Liver (tissue), 7 donors: ENCODE measurements at regions not wholly inside any gene's neighbourhood (a gene's known extent, or its start where the extent isn't known, plus 50 kb on each side); places are given as distances from the start of the nearest gene placed in this dataset.

Experiments
- DNase-seq: peaks from one replicate; pipeline ENCODE4 v3.0.0-alpha.2; 2017; ENCODE audit warnings: low spot score
- H3K27ac ChIP-seq, 2 donors: one replicate each; pipeline ENCODE4 v1.7.0; 2013; ENCODE audit warnings: inconsistent platforms in 2 of 2, low read length in 2 of 2, control low read depth in 1 of 2, low read depth in 1 of 2, mild to moderate bottlenecking in 1 of 2
- H3K27me3 ChIP-seq, 4 donors: one replicate each; pipeline versions ENCODE4 v1.6.1 to v1.7.0; 2013; ENCODE audit warnings: low read length in 3 of 4, inconsistent platforms in 1 of 4, mild to moderate bottlenecking in 1 of 4, moderate library complexity in 1 of 4; ENCODE audit not compliant: control insufficient read depth in 4 of 4, insufficient read depth in 4 of 4
- H3K36me3 ChIP-seq, 4 donors: one replicate each; pipeline versions ENCODE4 v1.6.1 to v1.7.0; 2013; ENCODE audit warnings: low read length in 3 of 4, mild to moderate bottlenecking in 3 of 4, low read depth in 1 of 4, moderate library complexity in 1 of 4; ENCODE audit not compliant: control insufficient read depth in 4 of 4, insufficient read depth in 3 of 4
- H3K4me1 ChIP-seq, 4 donors: one replicate each; pipeline versions ENCODE4 v1.6.1 to v1.7.0; 2013; ENCODE audit warnings: low read length in 3 of 4, mild to moderate bottlenecking in 3 of 4, moderate library complexity in 1 of 4; ENCODE audit not compliant: control insufficient read depth in 4 of 4, insufficient read depth in 4 of 4
- H3K4me3 ChIP-seq, 3 donors: one replicate each; pipeline versions ENCODE4 v1.6.1 to v1.7.0; 2013; ENCODE audit warnings: low read length in 3 of 3, control low read depth in 1 of 3, low read depth in 1 of 3, mild to moderate bottlenecking in 1 of 3
- H3K9ac ChIP-seq, 2 donors: one replicate each; pipeline ENCODE4 v1.7.0; 2013; ENCODE audit warnings: low read length in 2 of 2, mild to moderate bottlenecking in 2 of 2, moderate library complexity in 2 of 2, control low read depth in 1 of 2, low read depth in 1 of 2
- H3K9me3 ChIP-seq, 4 donors: one replicate each; pipeline versions ENCODE4 v1.6.1 to v1.7.0; 2013; ENCODE audit warnings: low read length in 3 of 4; ENCODE audit not compliant: control insufficient read depth in 4 of 4
- ATF3 ChIP-seq: IDR thresholded peaks from 2 replicates; pipeline ENCODE4 v1.6.1; 2016; ENCODE audit warnings: antibody characterized with exemption
- EGR1 ChIP-seq, 2 donors: IDR thresholded peaks; 2 replicates each; pipeline ENCODE4 v1.6.1; 2016 to 2018; ENCODE audit warnings: antibody characterized with exemption in 2 of 2, low read depth in 2 of 2
- FOXA1 ChIP-seq: IDR thresholded peaks from 2 replicates; pipeline ENCODE4 v1.6.1; 2016; ENCODE audit warnings: antibody characterized with exemption
- FOXA2 ChIP-seq: IDR thresholded peaks from 2 replicates; pipeline ENCODE4 v1.6.1; 2016; ENCODE audit warnings: antibody characterized with exemption
- GABPA ChIP-seq, 2 donors: IDR thresholded peaks in 1 of 2; conservative IDR thresholded peaks in 1 of 2; 2 replicates each; pipeline ENCODE4 v1.6.1; 2016; ENCODE audit warnings: antibody characterized with exemption in 2 of 2, mild to moderate bottlenecking in 1 of 2, moderate library complexity in 1 of 2
- HNF4G ChIP-seq: IDR thresholded peaks from 2 replicates; pipeline ENCODE4 v1.6.1; 2016; ENCODE audit warnings: antibody characterized with exemption
- MAX ChIP-seq: IDR thresholded peaks from 2 replicates; pipeline ENCODE4 v1.6.1; 2016; ENCODE audit warnings: antibody characterized with exemption
- NR2F2 ChIP-seq: IDR thresholded peaks from 2 replicates; pipeline ENCODE4 v1.6.1; 2016; ENCODE audit warnings: antibody characterized with exemption
- RAD21 ChIP-seq, 2 donors: IDR thresholded peaks; 2 replicates each; pipeline ENCODE4 v1.6.1; 2016; ENCODE audit warnings: antibody characterized with exemption in 2 of 2, mild to moderate bottlenecking in 2 of 2
- REST ChIP-seq: IDR thresholded peaks from 2 replicates; pipeline ENCODE4 v1.6.1; 2016; ENCODE audit warnings: antibody characterized with exemption, mild to moderate bottlenecking
- RXRA ChIP-seq, 2 donors: IDR thresholded peaks; 2 replicates each; pipeline ENCODE4 v1.6.1; 2017 to 2018; ENCODE audit warnings: antibody characterized with exemption in 2 of 2, mild to moderate bottlenecking in 1 of 2
- TAF1 ChIP-seq: conservative IDR thresholded peaks from 2 replicates; pipeline ENCODE4 v1.6.1; 2016; ENCODE audit warnings: antibody characterized with exemption, mild to moderate bottlenecking
- YY1 ChIP-seq: IDR thresholded peaks from 2 replicates; pipeline ENCODE4 v1.6.1; 2016; ENCODE audit warnings: antibody characterized with exemption, mild to moderate bottlenecking
- ZBTB33 ChIP-seq: IDR thresholded peaks from 2 replicates; pipeline ENCODE4 v1.6.1; 2016; ENCODE audit warnings: antibody characterized with exemption
- WGBS: extraction: QIAGEN DNeasy Blood & Tissue Kit; methylation state at CpG from one replicate; pipeline ENCODE4 v1.1.7; 2013; 5-methylcytosine and 5-hydroxymethylcytosine counted together
- donor health status: healthy.
- donor health status: healthy.
- donor health status: healthy.
- donor health status: healthy.

- H3K4me3 ChIP-seq, result no peak overlapping the region
- TF ChIP-seq HNF4G (no peak), NR2F2 (no peak), RAD21 (IDR thresholded peaks at IDR 0.05) (no peak), RXRA (IDR thresholded peaks at IDR 0.05) (no peak), FOXA1 (no peak), FOXA2 (no peak), GABPA (IDR thresholded peaks at IDR 0.05 in 1 of 2, conservative IDR thresholded peaks at IDR 0.05 in 1 of 2) (no peak), ATF3 (no peak), ZBTB33 (no peak), YY1 (no peak), MAX (no peak), EGR1 (IDR thresholded peaks at IDR 0.05; ENCODE audit: low read depth in 2 of 2) (no peak)
- H3K9me3 ChIP-seq, result no peaks in the 10 kb centered on the region
- DNase-seq, result no peak
- WGBS, result 95% methylated on average over 4 of the region's 4 CpGs
- no peaks in the 10 kb centered on the region for H3K36me3 ChIP-seq
- no peak overlapping the region for H3K27ac ChIP-seq
- no peaks in the 10 kb centered on the region for H3K27me3 ChIP-seq
- H3K9ac ChIP-seq, result no peak overlapping the region
- no peaks in the 10 kb centered on the region for H3K4me1 ChIP-seq
These were observed 66.2 kb upstream of the OTOS start for GRCh38 chr2:240206630-240207029.

GRCh38 chr2:240207661-240208060 lies 67.2 kb upstream of the OTOS start:
- Histone ChIP-seq H3K36me3 (no peaks in the 10 kb centered on the region), H3K4me3 (no peak overlapping the region), H3K4me1 (no peaks in the 10 kb centered on the region), H3K9ac (no peak overlapping the region), H3K9me3 (no peaks in the 10 kb centered on the region), H3K27me3 (no peaks in the 10 kb centered on the region), H3K27ac (no peak overlapping the region)
- no peak for TF ChIP-seq ATF3
- WGBS, result 90% methylated on average over 4 of the region's 4 CpGs
- no peak for DNase-seq

GRCh38 chr2:240208096-240208495 lies 67.6 kb upstream of the OTOS start:
- no peak overlapping the region for H3K9ac ChIP-seq
- H3K4me3 ChIP-seq, result no peak overlapping the region
- no peaks in the 10 kb centered on the region for H3K9me3 ChIP-seq
- TF ChIP-seq REST, result no peak
- no peak for TF ChIP-seq GABPA (IDR thresholded peaks at IDR 0.05 in 1 of 2, conservative IDR thresholded peaks at IDR 0.05 in 1 of 2)
- no peak for TF ChIP-seq FOXA1
- no peak for TF ChIP-seq RXRA (IDR thresholded peaks at IDR 0.05)
- TF ChIP-seq TAF1, result no peak
- no peak for TF ChIP-seq FOXA2
- DNase-seq, result no peak
- no peaks in the 10 kb centered on the region for H3K27me3 ChIP-seq
- no peaks in the 10 kb centered on the region for H3K36me3 ChIP-seq
- no peak overlapping the region for H3K27ac ChIP-seq
- H3K4me1 ChIP-seq, result no peaks in the 10 kb centered on the region
- 91% methylated on average over 2 of the region's 2 CpGs for WGBS
